GM18951 (cell line): ENCODE measurements at regions not wholly inside any gene's neighbourhood (a gene's known extent, or its start where the extent isn't known, plus 50 kb on each side); places are given as distances from the start of the nearest gene placed in this dataset.
"Not testable (repeated sequence)": the region's sequence is repeated elsewhere in the genome, so short reads cannot be mapped to it uniquely, and the experiment has no call there.

Experiments used
- POLR2A ChIP-seq: IDR thresholded peaks from 4 replicates; pipeline ENCODE4 v1.6.1; 2011; ENCODE audit warnings: mild to moderate bottlenecking; ENCODE audit not compliant: insufficient read length, insufficient read depth; ENCODE audit errors: extremely low read depth
- in situ Hi-C: fragments of 300-500 bp; cut with MboI; formaldehyde crosslinking; loops from one replicate; pipeline ENCODE4 v1.12.0; 2022; ENCODE audit warnings: low sequenced_read_pairs, mixed read lengths, inconsistent platforms; ENCODE audit not compliant: unreplicated experiment

DNA sequence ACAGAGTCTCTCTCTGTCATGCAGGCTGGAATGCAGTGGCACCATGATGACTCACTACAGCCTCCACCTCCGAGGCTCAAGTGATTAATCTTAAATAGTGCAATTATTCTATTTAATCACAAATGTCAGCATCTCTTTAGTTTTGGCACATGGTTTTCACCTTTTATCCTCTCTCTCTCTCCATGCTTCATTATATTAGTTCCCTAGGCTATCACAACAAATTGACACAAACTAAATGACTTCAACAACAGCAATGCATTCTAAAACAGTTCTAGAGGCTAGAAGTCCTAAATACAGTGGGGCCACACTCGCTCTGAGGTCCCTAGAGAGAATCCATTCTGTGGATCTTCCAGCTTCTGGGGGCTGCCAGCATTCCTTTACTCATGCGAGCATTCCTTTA is 178.2 kb upstream of the ZNG1F start:
- in situ Hi-C loops: not testable (repeated sequence)

DNA sequence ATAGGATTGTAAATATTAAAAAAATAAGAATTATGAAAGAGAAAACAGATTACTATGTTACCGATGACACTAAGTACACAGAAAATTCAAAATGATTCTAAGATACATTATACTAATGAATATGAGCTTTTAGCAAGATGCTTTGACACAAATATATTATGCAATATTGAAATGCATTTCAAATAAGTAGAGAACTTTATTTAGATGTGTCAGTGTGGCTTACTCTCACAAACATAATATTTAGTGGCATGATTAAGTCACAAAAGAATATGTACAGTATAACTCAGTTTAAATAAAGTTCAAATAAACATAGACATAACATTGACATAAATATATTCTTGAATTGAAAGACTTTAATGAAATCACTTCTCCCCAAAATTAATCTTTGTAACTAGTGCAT is 172.7 kb upstream of the ZNG1F start:
- in situ Hi-C loops: not testable (repeated sequence)

DNA sequence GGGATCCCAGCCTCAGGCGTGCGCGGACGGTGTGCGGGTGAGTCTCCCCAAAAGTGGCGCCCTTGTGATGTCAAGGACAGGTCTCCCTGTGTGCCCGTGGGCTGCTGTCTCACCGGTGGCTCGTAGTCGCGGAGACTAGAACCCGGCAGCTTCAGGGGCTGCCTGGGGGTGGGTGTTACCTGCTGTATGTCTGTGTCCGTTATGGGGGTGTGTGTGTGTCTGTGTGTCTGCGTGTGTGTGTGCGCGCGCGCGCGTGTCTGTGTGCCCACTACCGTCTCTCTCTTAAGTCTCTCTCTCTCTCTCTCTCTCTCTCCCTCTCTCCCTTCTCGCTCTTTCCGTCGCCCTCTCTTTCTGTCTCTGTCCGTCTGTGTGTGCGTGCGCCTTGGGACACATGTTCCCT is 170.0 kb upstream of the ZNG1F start:
- in situ Hi-C loops: not testable (repeated sequence)

DNA sequence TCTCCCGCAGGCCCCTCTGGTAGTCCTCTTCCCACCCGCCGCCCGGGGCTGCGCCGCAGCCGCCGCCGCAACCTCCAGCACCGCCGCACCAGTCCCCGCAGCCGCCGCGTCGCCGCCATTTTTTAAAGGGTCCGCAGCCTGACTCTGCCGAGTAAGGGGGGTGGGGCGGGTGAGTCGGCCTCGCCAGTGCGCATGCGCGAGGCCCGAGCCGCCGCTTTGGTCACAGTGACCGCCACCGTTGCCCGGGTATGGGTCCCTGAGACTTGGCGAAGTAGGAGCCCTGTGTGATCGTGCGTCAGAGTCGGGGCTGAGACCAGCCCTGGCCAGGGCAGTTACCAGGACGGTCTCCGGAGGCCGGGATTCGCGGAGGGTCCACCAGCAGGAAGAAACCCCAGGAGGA is 169.6 kb upstream of the ZNG1F start:
- peak; percentile 46 for TF ChIP-seq POLR2A
- in situ Hi-C loops: not testable (repeated sequence)

DNA sequence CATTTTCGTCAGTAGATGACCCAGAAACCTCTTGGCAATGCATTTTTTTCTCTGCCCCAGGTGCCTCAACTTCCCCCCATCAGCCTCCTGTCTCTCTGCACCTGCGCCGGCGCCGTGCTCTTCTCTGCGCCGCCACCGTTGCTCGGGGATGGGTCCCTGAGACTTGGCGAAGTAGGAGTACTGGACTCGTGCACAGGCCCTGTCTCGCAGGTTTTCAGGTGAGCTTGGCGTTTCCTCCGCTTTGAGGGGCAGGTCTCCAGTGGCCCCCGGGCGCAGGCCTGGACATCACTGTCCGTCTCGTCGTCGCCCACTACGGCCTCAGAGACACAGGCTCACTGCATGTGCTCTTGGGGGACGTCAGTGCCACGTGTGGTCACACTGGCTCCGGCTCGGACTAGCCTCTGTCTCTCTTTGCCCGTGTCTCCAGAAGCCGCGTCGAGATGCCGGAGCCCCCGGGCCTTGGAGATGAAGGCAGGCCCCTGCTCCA is 168.8 kb upstream of the ZNG1F start:
- in situ Hi-C loops: not testable (repeated sequence)

DNA sequence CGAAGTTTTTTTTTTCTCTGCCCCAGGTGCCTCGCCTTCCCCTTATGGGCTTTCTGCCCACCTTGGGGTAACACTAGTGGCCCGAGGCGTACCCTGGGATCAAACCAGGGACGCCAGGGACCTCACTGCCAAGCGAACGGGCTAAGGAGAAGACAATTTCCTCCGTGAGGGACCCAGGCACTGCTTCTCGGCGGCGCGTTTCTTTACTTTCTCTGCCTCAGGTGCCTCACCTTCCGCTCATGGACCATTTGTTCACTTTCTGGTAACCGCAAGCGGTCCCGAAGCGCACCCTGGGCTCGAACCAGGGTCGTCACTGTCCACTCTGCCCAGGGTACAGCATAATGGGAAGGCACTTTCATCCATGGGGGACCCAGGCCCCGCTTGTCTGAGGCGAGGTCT is 168.2 kb upstream of the ZNG1F start:
- in situ Hi-C loops: not testable (repeated sequence)

DNA sequence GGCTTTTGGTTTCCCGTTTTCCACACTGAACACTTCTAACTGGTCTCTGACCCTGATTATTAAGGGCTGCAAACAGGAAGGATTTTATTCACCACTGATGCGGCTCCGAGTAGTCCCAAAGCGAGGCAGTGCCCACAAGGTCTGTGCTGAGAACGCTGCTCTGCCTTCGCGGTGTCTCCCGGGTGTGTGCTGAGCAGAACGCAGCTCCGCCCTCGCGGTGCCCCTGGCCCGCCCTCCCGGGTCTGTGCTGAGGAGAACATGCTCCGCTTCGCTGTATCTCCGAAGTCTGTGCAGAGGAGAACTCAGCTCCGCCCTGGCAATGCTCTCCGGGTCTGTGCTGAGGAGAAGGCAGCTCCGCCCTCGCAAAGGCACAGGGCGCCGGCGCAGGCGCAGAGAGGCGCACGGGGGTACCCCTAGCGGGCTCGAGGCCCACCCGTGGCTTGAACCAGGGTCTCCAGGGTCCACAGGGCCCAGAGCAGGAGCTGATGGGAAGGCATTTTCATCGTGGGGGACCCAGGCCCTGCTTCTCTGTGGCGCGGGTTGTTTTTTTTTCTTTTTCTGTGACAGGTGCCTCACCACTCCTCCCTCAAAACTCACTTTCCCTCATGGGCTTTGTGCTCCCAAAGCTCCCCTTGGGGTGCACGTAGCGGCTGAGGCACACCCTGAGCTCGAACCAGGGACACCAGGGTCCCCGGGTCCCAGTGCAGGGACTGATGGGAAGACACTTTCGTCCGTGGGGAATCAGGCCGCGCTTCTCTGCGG is 167.7 kb upstream of the ZNG1F start:
- in situ Hi-C loops: not testable (repeated sequence)
- peak; percentile 48 for TF ChIP-seq POLR2A

DNA sequence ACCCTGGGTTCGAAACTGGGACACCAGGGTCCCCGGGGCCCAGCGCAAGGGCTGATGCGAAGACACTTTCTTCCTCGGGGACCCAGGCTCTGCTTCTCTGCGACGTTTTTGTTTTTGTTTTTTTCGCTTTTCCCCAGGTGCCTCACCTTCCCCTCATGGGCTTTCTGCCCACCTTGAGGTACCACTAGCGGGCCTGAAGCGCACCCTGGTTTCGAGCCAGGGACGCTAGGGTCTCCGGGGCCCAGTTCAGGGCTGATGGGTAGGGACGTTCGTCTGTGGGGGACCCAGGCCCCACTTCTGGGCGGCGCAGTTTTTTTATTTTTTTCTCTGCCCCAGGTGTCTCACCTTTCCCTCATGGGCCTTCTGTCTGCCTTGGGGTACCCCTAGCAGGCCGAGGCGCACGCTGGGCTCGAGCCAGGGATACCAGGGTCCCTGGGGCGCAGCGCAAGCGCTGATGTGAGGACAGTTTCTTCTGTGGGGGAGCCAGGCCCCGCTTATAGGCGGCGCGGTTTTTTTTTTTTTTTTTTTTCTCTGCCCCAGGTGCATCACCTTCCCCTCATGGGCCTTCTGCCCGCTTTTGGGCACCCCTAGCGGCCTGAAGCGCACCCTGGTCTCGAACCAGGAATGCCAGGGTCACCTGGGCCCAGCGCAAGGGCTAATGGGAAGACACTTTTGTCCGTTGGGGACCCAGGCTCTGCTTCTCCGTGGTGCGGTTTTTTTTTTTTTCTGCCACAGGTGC is 166.8 kb upstream of the ZNG1F start:
- in situ Hi-C loops: not testable (repeated sequence)

DNA sequence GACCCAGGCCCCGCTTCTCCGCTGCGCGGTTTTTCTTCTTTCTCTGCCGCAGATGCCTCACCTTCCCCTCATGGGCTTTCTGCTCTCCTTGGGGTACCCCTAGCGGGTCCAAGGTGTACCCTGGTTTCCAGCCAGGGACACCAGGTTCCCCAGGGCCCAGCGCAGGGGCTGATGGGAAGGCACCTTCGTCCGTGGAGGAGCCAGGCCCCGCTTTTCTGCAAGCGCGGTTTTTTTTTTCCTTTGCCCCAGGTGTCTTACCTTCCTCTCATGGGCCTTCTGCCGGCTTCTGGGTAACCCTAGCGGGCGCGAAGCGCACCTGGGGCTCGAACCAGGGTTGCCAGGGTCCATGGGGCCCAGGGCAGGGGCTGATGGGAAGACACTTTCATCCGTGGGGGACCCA is 165.9 kb upstream of the ZNG1F start:
- in situ Hi-C loops: not testable (repeated sequence)

DNA sequence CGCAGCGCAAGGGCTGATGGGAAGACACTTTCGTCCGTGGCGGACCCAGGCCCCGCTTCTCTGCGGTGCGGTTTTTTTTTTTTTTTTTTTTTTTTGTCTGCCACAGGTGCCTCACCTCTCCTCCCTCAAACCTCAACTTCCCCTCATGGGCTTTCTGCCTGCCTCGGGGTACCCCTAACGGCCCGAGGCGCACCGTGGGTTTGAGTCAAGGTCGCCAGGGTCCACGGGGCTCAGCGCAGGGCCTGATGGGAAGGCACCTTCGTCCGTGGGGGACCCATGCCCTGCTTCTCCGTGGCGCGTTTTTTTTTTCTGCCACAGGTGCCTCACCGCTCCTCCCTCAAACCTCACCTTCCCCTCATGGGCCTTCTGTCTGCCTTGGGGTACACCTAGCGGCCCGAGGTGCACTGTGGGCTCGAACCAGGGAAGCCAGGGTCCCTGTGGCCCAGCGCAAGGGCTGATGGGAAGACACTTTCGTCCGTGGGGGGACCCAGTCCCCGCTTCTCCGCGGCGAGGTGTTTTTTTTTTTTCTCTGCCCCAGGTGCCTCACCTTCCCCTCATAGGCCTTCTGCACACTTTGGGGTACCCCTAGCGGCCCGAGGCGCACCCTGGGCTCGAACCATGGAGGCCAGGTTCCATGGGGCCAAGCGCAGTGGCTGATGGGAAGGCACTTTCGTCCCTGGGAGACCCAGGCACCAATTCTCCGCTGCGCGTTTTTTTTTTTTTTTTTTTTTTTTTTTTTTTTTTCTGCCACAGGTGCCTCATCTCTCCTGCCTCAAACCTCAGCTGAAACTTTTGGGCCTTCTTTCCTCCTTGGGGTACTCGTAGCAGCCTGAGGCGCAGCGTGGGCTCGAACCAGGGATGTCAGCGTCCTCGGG is 165.2 kb upstream of the ZNG1F start:
- in situ Hi-C loops: not testable (repeated sequence)

DNA sequence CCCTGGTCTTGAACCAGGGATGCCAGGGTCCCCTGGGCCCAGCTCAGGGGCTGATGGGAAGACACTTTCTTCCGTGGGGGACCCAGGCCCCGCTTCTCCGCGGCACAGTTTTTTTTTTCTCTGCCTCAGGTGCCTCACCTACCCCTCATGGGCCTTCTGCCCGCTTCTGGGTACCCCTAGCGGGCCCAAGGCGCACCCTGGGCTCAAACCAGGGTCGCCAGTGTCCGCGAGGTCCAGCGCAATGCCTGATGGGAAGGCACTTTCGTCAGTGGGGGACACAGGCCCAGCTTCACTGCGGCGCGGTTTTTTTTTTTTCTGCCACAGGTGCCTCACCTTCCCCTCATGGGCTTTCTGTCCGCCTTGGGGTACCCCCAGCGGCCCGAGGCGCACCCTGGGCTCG is 163.9 kb upstream of the ZNG1F start:
- in situ Hi-C loops: not testable (repeated sequence)

DNA sequence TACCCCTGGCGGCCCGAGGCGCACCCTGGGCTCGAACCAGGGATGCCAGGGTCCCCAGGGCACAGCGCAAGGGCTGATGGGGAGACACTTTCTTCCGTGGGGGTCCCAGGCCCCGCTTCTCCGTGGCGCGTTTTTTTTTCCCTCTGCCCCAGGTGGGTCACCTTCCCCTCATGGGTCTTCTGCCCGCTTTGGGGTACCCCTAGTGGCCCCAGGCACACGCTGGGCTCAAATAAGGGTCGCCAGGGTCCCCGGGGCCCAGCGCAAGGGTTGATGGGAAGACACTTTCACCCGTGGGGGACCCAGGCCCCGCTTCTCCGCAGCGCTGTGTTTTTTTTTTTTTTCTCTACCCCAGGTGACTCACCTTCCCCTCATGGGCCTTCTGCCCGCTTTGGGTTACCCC is 163.3 kb upstream of the ZNG1F start:
- in situ Hi-C loops: not testable (repeated sequence)

DNA sequence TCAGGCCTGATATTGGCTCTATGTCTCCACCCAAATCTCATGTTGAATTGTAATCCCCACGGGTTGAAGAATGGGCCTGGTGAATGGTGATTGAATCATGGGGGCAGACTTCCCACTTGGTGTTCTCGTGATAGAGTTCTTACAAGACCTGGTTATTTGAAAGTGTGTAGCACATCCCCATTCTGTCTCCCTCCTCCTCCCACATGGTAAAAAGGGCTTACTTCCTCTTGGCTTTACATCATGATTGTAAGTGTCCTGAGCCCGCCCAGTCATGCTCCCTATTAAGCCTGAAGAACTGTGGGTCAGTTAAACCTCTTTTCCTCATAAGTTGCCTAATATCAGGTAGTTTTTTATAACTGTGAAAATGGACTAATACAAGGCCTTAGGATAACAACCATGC is 158.8 kb upstream of the ZNG1F start:
- in situ Hi-C loops: not testable (repeated sequence)

DNA sequence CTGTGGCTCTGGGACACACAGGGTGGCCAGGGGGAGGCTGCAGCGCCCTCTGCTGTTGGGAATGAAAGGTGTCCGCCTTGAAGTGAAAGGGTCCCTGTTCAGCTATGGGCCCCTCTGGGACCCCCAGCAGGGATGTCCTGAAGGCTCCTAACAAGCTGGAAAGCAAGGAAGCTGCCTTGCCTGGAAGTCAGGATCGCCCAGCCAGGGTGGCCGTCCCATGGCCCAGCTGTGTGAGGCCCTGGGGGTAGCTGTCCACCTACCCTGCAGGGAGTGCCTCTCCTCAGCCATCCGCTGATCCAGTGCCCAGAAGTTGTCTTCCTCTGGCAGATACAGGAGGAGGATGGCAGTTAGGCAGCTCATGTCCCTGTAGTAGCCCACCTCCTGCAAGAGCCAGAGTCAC is 143.4 kb upstream of the ZNG1F start:
- in situ Hi-C loops: not testable (repeated sequence)

DNA sequence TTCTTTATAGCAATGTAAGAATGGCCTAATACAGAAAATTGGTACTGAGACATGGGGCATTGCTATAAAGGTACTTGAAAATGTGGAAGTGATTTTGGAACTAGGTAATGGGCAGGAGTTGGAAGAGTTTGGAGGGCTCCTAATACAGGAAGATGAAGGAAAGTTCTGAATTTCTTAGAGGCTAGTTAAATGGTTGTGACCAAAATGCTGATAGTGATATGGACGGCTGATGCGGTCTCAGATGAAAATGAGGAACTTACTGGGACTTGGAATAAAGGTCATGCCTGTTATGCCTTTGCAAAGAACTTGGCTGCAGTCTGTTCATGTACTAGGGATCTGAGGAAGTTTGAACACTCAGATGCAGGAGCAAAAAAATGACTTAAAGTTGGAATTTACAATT is 132.2 kb upstream of the ZNG1F start:
- in situ Hi-C loops: not testable (repeated sequence)

DNA sequence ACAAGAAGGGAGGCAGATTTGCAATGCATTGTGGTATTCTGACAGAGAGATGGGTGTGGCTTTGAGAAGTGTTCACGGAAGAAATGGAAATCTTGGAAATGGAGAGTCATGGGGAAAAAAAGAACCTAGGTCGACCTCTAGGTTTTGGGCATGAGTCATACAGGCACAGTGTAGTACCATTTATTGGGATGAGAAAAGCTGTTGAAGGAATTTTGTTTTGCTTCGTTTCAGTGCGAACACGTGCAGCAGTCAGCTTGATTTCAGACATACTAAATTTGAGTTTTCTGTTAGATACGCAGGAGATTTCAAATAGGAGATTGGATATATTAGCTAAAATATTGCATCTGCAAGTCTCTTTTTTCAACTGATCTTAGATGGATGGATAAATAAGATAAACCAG is 119.8 kb upstream of the ZNG1F start:
- in situ Hi-C loops: not testable (repeated sequence)

DNA sequence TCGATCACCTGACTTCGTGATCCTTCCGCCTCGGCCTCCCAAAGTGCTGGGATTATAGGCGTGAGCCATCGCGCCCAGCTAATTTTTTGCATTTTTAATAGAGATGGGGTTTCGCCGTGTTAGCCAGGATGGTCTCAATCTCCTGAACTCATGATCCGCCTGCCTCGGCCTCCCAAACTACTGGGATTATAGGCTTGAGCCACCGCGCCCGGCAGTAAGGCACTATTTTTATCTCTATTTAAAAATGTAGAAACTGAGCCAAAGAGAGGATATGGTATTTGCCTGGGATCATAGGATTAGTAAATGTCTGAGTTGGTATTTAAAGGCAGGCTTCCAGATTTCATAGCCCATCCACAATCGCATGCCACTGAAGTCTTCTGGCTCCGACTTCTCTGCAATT is 96.6 kb upstream of the ZNG1F start:
- in situ Hi-C loops: not testable (repeated sequence)

DNA sequence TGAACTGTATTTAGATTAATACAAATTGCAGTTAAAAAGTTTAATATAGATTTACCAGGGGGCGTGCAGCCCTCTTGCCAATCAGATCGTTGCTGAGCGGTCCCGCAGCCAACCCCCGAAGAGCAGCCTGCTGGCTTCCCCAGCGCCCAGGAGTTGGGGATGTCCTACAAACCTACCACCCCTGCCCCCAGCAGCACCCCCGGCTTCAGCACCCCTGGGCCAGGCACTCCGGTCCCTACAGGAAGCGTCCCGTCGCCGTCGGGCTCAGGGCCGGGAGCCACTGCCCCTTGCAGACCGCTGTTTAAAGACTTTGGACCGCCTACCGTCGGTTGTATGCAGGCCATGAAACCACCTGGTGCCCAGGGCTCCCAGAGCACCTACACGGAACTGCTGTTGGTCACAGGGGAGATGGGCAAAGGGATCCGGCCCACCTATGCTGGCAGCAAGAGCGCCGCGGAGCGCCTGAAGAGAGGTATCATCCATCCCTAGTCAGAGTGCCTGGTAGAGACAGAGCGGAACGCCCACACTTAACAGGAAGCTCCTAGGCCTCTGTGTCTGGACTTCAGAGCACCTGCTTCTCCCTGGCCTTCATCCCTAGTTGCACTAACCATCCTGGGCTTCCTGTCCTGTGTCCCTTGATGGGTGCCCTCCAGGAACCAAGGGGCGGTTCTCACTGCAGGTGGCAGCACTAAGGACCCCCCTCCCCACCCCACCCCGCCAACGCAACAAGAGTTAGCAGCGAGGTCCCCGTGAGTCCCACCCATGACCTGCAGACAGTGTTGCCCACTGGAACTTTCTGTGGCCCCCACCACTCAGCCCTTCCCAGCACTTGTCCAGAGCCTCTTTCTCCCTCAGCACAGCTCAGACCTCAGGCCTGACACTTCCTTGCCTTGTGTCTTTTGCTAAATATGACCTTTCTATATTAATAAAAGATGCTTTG is 91.5 kb upstream of the ZNG1F start:
- in situ Hi-C loops: not testable (repeated sequence)

DNA sequence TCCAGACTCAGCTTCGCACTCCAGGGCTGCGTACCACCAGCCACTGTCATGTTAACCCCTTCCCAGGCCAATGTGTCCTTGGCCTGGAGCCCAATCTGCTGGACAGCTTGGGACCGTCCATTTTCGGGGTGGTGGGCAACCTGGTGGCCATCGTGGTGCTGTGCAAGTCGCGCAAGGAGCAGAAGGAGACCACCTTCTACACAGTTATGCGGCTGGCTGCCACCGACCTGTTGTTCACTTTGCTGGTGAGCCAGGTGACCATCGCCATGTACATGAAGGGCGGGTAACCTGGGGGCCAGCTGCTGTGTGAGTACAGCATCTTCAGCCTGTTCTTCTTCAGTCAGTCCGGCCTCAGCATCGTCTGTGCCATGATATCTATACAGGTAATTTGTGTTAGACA is 90.3 kb upstream of the ZNG1F start:
- in situ Hi-C loops: not testable (repeated sequence)
